ENCODE measurements at regions not wholly inside any gene's neighbourhood (a gene's known extent, or its start where the extent isn't known, plus 50 kb on each side); places are given as distances from the start of the nearest gene placed in this dataset.

DNA sequence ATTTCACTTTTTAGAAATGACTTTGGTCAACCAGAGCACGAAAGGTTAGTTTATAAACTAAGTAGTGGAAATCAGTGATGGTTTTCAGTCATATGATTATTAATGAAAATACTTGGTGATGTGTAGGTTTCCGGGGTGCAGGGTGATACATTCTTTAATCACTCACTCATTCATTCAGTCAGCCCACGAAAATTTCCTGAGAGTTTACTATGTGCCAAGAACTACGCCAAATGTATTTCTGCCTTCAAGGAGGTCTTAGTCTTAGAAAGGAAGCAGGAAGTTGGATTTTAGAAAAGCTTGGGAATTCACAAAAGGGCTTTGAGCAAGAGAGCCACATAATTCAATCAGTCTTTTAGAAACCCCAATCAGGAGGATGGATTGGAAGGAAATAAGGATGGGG lies 543.6 kb downstream of the PLCL1 start:
- DNase-seq (ENCODE audit: low read depth), result no peak

DNA sequence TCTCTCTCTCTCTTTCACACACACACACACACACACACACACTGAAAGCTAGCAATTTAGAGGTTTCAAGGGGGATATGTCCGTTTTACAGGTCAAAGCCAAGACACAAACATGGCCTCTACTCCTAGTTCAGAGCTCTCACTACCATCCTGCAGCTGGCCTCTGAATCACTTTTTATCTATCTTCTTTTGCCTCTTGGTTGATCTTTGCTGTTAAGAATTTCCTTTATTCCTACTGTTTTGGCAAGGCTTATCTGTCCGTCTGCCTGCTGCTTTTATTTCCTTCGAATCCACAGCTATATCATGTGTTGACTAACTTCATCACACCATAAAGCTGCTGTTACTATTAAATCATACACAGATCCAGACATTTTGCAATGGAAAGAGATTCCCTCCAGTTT lies 543.0 kb downstream of the PLCL1 start:
- no peak for DNase-seq (ENCODE audit: low read depth)

DNA sequence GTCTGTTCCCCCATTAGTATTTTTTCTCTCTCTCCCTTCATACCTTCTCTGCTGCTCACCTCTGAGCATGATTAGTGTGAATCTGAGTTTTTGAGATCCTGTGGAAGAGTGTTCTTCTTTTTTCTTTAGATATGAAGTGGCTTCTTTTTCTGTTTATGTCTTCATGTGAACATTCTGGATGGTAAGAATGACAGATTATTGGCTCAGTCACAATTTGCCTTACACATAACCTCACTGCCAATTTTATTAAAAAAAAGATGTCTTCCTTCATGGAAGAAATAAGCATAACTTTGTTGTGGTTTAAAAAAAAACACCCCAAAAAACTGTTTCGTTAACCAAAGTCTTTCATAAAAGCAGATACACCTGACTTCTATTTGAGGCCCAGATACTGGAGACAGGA lies 539.1 kb downstream of the PLCL1 start:
- DNase-seq (ENCODE audit: low read depth), result no peak

DNA sequence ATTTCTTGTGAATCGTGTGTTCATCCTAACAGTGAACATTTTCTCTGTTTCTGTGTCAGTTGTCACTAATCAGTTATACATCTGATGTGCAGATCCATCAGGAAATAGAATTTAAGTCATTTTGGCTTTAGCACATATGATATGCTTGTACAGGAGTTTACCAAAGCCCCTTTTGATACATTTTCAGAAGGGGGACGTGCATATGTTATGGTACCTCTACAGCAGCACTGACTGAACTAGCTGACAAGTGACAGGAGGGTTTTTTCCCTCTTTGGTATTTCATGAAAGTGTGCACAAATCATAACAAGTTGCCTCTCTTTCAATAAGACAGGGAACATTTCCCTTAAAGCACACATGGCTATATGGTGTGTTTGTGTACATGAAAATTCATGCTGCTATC lies 536.5 kb downstream of the PLCL1 start:
- DNase-seq (ENCODE audit: low read depth), result no peak

DNA sequence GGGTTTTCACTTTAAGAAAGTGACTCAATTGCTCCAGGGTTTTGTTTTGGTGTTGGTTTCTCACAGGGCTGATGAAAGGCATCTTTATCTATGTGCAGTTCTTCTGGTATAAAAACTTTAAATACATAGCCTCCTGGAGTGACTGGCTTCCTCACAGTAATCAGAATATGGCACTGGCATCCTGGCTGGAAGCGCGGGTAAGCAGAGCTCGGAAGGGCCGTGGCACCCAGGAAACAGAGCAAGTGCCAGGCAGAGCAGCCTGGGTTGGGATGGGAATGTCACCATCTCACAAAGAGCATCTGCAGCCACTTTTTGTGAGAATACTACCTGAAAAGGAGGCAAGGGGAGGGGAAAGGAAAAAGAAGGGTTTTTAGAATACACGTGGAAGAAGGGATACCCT lies 534.7 kb downstream of the PLCL1 start:
- DNase-seq (ENCODE audit: low read depth), result no peak

DNA sequence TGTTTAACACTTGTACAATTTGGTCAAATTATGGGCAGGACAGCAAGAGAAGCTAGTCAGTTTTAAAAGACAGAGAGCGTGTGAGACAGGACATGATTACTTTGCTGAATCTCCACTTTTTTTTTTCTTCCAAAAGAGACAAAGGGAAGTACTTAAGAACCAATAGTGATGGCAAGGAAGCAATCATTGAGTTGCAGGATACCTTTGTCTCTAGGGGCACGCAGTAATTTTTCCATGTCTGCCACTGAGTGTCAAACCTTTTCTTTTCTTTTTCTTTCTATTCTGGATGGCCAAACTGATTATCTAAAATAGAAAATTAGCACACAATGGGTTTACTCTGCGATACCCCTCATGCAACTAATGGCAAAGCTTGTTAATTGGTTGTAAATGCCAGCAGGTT lies 533.0 kb downstream of the PLCL1 start:
- no peak for DNase-seq (ENCODE audit: low read depth)

DNA sequence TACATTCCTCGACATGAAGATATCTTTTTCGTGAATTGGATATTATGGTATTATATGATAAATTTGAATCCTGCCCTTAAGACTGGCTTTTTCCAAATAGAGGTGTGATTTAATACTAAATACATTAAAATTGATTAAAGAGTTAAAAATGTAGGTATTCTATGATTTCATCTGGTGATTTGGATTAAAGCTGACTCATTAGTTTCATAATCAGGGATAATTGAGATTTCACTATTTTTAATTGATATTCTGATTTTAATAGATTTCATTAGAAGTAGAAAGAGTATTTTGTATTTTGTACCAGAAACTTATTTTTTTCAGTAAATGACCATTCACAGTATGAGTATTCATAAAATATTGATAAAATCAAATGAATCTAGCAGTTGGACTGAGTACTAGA lies 524.1 kb downstream of the PLCL1 start:
- DNase-seq (ENCODE audit: low read depth), result no peak

DNA sequence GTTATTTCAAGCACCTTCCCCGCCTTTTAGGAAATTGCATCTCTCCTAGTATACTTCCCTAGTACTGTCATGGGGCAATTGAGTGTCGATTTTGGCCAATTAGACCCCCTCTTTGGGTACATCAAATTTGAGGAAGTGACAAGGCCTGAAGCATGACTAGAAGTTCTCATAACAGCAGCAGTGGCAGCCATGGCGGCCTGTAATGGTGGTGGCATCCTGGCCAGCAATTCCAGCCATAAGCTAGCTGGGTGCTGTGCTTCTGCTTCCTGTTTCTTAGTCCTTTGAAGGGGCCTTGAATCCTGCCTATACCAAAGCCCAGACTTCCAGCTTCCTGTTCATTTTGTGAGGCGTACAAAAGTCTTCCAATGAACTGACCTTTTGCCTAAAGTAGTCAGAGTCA lies 523.1 kb downstream of the PLCL1 start:
- DNase-seq (ENCODE audit: low read depth), result no peak

DNA sequence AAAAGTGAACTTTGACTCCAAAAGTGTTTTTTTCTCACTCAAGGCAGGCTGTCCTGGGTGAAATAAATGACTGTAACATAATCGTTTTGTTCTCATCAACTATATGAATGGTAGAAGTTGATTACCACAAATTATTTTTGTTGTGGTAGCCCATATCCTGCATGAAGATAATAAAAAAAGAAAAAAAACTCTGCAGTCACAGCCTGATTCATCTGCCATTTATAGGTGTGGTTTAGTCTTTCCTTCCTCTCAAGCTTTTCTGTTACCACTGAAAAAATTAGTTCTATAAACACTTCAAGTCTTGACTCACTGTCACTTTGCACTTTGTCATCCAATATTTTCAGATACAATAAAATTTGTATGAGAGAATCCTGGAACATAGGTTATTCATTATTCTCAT lies 522.0 kb downstream of the PLCL1 start:
- peak; percentile 39 for DNase-seq (ENCODE audit: low read depth)

DNA sequence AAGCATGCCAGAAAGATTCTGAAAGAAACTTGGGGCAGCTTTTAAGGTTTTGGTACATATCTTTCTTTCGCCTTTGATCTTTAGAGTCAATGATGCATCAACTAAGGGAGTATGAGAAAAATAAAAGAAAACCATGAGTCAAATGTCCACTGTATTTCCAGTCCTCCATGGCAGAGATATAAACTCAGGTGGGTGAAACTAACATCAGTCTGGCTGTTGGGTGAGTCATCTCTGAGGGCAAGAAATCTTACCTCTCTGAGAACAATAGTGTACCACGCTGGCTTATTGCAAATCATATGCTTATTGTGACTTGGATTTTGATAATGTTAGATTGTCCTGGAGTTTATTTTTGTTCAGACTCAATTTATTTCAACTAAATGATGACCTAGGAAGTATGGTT lies 521.0 kb downstream of the PLCL1 start:
- peak; percentile 22 for DNase-seq (ENCODE audit: low read depth)

DNA sequence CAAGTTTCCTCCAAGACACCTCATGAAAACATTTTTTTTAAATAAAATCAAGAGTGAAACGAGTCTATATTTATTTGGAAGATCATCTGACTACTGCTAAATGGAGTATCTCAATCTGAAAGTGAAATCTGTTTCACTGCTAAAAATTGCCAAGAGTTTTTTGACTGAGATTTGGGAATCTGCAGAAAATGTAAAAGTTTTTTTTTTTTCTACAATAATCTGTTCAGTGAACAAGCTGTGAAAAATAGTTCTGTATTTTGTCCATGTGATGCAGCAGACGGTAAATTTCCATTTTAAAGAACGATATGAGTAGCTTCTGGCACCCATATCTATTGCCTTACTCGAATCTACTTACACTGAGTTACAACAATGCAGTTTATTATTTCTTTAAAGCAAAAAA lies 519.7 kb downstream of the PLCL1 start:
- DNase-seq (ENCODE audit: low read depth), result no peak

DNA sequence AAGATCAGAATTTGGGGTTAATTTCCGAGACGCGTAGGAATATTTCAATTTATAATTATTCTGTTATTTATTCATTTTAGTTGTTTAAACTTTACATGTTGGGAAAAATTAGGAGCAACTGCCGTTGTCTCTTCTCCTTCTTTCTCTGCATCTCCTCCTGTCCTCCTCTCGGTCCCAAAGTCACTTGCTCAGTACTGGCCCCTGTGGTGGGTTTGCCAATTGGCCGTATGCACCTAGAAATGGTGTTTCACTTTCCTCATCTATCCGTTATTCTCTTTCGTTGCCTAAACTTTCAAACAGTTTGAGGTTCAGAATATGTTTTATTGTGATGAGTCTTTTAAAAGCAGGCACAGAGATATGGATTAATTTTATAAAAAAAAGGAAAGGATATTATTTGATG lies 517.9 kb downstream of the PLCL1 start:
- DNase-seq (ENCODE audit: low read depth), result no peak

DNA sequence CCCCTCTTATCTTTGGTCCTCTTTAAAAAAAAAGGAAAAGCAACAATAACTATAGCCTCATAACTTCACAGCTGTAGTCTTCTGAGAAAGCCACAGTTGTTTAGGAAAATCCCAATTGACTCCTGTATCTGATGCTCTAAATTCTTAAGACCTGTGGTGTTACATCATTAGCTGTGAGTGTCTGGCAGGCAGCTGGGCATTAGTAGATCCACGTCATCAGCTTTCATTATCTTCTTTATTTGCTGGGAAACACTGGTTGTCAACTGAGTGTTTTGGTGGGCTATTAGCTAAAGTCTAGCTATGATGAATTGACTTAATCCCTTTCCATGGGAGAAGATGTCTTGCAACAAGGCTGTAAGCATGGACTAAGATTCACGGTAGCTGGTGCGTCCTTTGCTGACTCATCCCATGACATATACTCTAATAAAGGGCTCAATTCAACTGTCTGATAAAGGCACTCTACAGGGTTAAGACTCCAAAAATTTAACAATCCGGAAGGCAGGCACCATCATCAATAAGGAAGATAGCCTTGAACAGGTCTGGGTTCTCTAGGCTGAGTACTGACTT lies 517.2 kb downstream of the PLCL1 start:
- no peak for DNase-seq (ENCODE audit: low read depth)

DNA sequence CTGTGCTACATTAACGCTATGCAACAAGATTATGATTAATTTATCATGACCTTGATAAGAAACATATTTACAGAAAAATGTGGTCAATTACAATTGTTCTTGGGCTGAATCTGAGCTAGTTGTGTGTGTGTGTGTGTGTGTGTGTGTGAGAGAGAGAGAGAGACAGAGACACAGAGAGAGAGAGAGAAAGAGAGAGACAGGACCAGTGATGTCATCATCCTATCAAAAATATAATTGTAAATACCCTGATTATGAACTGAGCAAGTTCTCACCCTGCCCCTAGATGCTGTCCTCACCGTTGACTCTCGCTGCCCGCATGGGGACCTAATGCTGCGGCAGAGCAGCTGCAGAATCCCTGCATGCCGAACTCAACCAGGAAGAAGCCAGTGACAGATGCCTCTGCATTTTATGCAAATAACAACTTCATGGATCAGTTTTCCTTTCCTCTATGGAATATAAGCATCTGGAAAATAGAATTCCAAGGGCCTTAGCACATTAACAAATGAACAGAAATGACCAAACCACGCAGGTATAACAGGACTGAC lies 512.5 kb downstream of the PLCL1 start:
- no peak for DNase-seq (ENCODE audit: low read depth)

DNA sequence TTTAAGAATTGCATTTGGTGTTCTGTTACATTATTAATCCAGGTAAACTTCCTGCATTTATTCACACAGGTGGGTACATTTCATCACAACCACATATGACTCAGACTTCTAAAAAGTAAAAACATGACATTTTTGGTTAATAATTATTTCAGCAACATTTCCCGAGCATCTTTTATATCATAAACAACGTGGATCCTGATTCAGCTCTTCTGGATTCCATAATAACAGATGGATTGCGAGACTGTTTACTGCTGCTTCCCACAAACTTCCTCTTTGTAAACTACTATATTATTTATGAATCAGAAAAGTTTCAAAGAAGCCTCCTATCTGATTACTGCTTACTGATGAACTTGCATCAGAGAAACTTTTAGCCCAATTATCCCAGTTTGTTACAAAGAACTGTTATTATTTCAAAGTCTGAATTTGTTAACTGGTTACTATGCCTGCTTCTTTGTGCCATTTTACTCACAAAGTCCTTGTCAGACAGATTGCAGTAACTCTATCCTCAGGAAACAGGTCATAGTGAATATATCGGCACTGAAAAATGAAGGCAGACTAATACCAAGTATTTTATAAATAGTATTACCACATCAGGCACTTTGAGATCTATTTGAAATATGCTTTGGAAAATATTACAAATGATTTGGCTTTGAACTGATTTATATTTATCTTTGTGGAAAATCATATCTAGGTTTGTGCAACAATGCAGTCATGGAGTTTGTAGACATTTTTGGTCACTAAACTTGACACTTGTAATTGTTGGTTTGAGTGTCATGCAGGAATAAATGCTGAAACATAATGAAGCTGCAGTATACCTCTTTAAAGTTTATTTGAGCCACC lies 511.6 kb downstream of the PLCL1 start:
- DNase-seq (ENCODE audit: low read depth), result no peak

DNA sequence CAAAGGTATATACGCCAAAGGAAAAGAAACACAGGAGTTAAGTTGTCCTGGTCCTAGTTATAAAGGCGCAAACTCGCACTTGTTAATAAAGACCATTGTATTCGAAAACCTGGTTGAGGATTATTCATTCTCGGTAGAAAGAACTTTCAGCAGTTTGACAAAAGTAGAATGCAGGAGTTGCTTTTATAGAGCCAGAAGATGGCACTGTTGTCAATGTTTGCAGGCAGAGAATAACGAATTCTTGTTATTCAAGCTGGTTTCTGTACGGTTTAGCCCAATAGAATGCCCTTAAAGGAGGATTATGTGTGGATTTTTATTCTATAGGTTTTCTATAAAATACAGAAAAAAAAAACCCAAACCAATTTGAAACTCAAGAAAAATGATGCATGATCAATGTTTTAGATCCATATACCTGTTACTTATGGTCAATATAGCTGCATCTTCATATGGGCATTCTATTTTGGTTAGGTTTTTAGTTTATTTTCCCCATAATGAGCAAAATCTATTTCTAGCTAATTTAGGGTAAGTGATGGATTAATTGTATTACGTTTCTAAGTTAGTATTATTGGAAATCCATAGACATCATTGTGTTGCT lies 510.3 kb downstream of the PLCL1 start:
- peak; percentile 43 for DNase-seq (ENCODE audit: low read depth)

DNA sequence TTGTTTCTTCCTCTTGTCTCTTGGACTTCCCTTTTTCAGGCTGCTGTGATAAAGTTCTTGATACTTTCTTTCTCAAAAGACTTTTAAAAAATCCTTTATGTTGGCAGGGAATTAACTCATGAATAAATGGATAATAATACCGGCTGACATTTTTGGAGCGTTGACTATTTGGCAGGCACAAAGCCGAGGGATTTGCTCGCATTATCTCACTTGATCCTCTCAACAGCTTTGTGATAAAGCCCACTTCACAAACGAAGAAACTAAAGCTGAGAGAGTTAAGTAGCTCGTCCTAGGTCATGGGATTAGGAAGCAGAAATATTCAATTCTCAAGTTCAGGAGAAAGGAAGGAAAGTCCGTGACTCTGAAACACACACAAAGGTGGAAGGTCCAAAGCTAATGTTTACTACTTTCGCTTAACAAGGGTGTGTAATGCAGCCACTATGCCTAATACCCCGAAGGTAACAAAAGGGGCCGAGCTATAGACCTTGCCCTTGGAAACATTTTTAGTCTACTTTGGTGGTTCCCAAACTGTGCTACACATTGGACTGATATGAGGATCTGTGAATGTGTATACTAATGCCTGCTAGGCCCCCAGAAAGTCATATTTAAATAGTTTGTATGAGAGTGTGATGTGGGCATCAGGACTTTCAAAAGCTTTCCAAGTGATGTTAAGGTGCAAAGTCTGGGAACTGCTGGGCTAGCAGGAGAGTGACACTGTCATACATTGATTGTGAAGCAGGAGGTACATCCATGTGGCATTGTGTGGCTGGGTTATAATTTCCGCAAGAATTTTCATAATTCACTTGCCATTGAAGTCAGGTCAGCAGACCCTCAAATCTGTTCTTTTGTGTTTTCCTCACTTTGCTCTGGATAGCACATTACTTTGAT lies 508.4 kb downstream of the PLCL1 start:
- no peak for DNase-seq (ENCODE audit: low read depth)

DNA sequence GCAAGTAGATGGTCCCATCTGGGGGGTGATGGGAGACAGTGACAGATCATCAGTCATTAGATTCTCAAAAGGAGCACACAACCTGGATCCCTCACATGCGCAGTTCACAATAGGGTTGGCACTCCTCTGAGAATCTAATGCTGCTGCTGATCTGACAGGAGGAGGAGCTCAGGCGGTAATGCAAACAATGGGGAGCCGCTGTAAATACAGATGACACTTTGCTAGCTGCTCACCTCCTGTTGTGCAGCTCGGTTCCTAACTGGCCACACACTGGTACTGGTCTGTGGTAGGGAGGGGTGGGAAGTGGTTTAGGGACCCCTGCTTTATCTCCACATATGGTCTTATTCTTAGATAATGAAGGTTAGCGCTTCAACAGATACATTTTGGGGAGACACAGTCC lies 506.6 kb downstream of the PLCL1 start:
- DNase-seq (ENCODE audit: low read depth), result no peak

DNA sequence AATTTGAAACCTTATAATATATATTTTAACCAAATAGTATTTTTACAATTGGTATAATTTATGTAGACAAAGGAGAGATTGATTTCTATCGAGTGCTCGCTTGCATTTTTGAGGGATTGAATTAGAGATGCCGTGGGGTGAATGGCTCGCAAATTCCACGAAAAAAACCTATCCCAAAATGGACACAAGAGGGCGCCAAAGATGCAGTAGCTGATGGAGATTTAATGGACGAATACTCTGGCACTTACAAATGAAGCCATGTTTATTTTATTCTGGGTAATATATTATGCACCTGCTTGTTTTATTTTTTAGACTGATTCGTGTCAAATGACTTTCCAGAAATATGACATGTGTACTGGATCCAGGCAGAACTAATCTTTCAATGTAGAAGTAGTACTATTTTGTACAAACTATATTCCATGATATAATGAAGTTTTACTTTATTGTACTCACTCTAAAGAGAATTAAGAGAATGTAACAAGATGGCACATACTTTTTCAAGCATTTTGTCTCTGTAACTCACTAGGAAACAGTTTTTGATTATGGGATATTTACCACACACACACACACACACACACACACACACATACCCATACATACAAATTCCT lies 505.4 kb downstream of the PLCL1 start:
- peak; percentile 44 for DNase-seq (ENCODE audit: low read depth)

DNA sequence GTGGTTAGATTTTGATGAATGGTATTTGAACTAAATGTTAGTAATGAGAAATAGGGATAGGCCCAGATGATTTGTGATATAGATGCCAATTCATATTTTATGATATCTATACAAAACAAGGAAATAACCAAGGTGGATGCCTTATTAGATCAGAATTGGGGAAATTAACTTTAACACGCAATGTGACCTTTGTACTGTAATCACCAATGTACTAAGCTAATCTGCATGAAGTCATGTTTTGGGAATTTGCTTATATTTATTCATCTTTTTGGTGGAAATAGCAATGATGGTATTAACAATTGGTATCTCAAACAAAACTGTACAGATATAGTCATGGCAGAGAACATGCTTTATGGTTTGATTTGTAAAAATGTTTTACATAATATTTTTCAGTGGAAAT lies 504.7 kb downstream of the PLCL1 start:
- no peak for DNase-seq (ENCODE audit: low read depth)

DNA sequence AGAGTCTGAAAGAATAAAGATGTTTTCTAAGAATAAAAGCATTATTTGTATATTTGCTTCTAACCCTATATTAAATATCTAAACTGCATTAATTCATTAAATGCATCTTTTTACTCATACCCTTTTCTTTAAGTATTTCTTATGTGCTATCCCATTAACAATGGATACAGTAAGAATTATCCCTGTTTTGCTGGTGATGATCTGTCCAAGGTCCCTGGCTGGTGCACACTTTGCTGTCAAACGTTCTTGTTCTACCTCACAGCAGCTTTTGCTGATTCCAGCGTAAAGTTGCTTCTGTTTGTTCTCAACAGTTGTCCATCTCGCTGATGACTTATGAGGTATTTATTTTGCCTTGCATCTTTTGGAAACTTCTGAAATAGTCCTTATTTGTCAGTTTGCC lies 504.0 kb downstream of the PLCL1 start:
- no peak for DNase-seq (ENCODE audit: low read depth)

DNA sequence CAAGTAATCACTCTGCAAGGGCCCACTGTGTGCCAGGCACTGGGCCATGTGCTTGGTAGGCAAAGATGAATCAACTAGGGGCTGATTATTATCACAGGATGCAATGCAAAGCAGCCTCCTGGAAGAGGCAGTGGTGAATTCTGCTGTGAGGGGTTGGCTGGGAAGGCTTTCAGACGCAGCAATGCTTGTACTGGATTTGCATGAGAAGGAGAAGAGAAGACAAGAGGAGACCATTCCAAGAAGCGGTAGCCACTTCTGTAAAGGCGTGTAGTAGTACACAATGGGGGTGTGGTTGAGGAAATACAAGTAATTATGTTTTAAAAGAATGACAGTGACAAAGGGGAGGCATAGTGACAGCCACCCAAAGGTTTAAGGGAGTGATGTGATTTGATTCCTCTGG lies 502.7 kb downstream of the PLCL1 start:
- no peak for DNase-seq (ENCODE audit: low read depth)

Data from Daoy (cell line).